Esophagus muscularis mucosa (tissue), 4 donors: ENCODE measurements at regions not wholly inside any gene's neighbourhood (a gene's known extent, or its start where the extent isn't known, plus 50 kb on each side); places are given as distances from the start of the nearest gene placed in this dataset.

ENCODE experiments used
- DNase-seq: peaks from one replicate; pipeline ENCODE4 v3.0.0-alpha.2; 2017; ENCODE audit errors: extremely low spot score
- H3K27ac ChIP-seq, 4 donors: fragments of 200-600 bp; sonication (generic); replicated peaks in 1 of 4; 1 replicate in 3 of 4; 2 replicates in 1 of 4; pipeline ENCODE4 v1.5.1; 2016 to 2019; ENCODE audit warnings: mild to moderate bottlenecking in 1 of 4
- H3K27me3 ChIP-seq, 4 donors: fragments of 200-600 bp; sonication (generic); one replicate each; pipeline versions ENCODE4 v1.5.1 to v1.6.0; 2016 to 2019
- H3K36me3 ChIP-seq, 4 donors: fragments of 200-600 bp; sonication (generic); one replicate each; pipeline ENCODE4 v1.5.1; 2016 to 2019
- H3K4me1 ChIP-seq, 4 donors: fragments of 200-600 bp; sonication (generic); one replicate each; pipeline ENCODE4 v1.5.1; 2016 to 2019
- H3K4me3 ChIP-seq, 4 donors: fragments of 200-600 bp; sonication (generic); 1 replicate in 2 of 4; 2 replicates in 2 of 4; pipeline ENCODE4 v1.5.1; 2016 to 2019; ENCODE audit warnings: mild to moderate bottlenecking in 4 of 4, moderate library complexity in 1 of 4
- H3K9me3 ChIP-seq, 4 donors: fragments of 200-600 bp; sonication (generic); 1 replicate in 3 of 4; 2 replicates in 1 of 4; pipeline ENCODE4 v1.5.1; 2016 to 2019
- CTCF ChIP-seq, 3 experiments: fragments of 200-600 bp in 2 of 3; fragments of 450-650 bp in 1 of 3; sonication (generic) in 2 of 3; IDR thresholded peaks; one replicate each; pipeline ENCODE4 v1.5.1; 2017 to 2019; ENCODE audit warnings: antibody characterized with exemption in 3 of 3, mild to moderate bottlenecking in 2 of 3, moderate library complexity in 1 of 3
- EP300 ChIP-seq: sonication (generic); formaldehyde crosslinking; IDR thresholded peaks from one replicate; pipeline ENCODE4 v1.6.1; 2017; ENCODE audit warnings: antibody characterized with exemption
- POLR2A ChIP-seq: fragments of 450-650 bp; IDR thresholded peaks from one replicate; pipeline ENCODE4 v1.6.1; 2017; ENCODE audit warnings: antibody characterized with exemption, moderate library complexity, mild to moderate bottlenecking, low read depth
- POLR2AphosphoS5 ChIP-seq, 2 donors: sonication (generic); formaldehyde crosslinking; IDR thresholded peaks; one replicate each; pipeline ENCODE4 v1.6.1; 2017; ENCODE audit warnings: antibody characterized with exemption in 2 of 2
- WGBS: methylation state at CpG from one replicate; pipeline ENCODE4 v1.1.5; 2018; 5-methylcytosine and 5-hydroxymethylcytosine counted together
- intact Hi-C: fragments of 100-400 bp; cut with DNase I; formaldehyde crosslinking; loops from one replicate; pipeline ENCODE4 v1.15.1; 2023

DNA sequence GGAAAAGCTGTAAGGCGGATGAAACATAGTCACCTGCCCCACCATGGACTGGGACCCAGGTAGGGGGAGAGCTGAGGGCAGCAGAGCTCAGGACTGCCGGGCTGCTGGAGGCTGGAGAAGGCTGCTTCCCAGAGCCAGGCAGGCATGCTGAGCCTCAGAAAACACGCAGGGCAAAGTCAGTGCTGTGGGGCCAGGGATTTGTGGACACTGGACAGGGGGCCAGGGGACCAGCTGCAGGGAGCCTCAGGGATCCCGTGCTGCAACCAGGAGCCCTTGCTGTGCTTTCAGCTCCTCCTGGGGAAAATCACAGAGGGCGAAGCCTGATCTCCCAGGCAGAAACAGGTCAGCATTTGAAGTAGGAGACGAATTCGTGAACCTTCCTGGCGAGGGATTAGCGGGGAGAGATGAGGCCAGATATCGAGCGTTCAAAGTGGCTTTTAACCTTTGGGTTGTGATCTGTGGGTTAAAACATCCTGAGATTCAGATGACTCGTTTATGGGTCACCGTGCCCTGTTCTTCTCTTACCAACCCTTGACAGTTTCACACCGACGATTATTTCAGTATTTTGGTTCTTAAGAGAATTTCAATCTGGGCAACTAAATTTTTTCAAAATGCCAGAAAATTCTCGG, 85.6 kb upstream of the SHH start:
- Histone ChIP-seq H3K9me3 (peaks cover 0 to 19% (median 14%) of the 10 kb centered on the region in 4 donors), H3K4me3 (no peak overlapping the region), H3K36me3 (no peaks in the 10 kb centered on the region), H3K27ac (no peak overlapping the region), H3K27me3 (no peaks in the 10 kb centered on the region), H3K4me1 (no peaks in the 10 kb centered on the region)
- DNase-seq = no peak
- intact Hi-C loops = no loop called here
- 83% methylated on average over 15 of the region's 16 CpGs for WGBS
- no peak for TF ChIP-seq CTCF (IDR thresholded peaks at IDR 0.05)
- TF ChIP-seq POLR2AphosphoS5 (IDR thresholded peaks at IDR 0.05) = no peak
- no peak for TF ChIP-seq POLR2A
- no peak for TF ChIP-seq EP300

DNA sequence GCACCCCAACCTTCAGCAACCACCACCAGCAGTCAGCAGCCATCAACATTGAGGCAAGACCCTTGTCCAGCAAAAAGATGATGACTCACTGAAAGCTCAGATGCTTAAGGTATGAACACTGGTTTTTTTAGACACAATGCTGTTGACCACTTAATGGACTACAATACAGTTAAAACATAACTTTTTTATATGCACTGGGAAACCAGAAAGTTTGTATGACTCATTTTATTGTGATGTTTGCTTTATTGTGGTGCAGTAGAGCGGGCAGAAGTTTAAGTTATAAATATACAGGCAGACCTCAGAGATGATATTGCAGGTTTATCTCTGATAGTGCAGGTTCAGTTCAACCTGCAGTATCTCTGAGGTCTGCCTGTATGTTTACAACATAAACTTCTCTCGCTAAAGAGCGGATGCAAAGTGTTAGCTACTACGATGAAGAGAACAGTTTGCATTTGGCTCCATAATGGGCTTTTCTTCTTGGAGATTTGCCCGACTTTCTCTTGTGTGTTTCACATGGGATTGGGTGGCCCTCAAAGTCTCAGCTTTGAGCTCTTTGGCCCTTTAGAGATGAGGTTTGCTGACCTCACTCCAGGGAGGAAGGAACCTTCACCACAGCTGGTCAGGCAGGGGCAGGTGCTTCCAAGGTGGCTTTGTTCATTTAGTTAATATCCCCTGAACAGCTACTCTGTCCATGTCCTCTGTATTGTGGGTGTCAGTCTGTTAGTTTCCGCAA, 84.4 kb upstream of the SHH start:
- TF ChIP-seq POLR2A = no peak
- TF ChIP-seq POLR2AphosphoS5 (IDR thresholded peaks at IDR 0.05) = no peak
- no peak for TF ChIP-seq CTCF (IDR thresholded peaks at IDR 0.05)
- no peak for TF ChIP-seq EP300
- H3K36me3 ChIP-seq = no peaks in the 10 kb centered on the region
- no peak overlapping the region for H3K27ac ChIP-seq
- H3K27me3 ChIP-seq = no peaks in the 10 kb centered on the region
- DNase-seq = no peak
- intact Hi-C loops = no loop called here
- no peaks in the 10 kb centered on the region for H3K4me1 ChIP-seq
- H3K9me3 ChIP-seq = peaks cover 0 to 19% (median 14%) of the 10 kb centered on the region in 4 donors
- 86% methylated on average over 6 of the region's 6 CpGs for WGBS
- no peak overlapping the region for H3K4me3 ChIP-seq

- Histone ChIP-seq H3K4me3 (no peak overlapping the region), H3K27me3 (peaks cover 0 to 8% (median 0%) of the 10 kb centered on the region in 4 donors), H3K4me1 (no peaks in the 10 kb centered on the region), H3K9me3 (no peaks in the 10 kb centered on the region), H3K36me3 (no peaks in the 10 kb centered on the region), H3K27ac (no peak overlapping the region)
- intact Hi-C loops = no loop called here
- TF ChIP-seq EP300 (no peak), POLR2AphosphoS5 (IDR thresholded peaks at IDR 0.05) (no peak), CTCF (IDR thresholded peaks at IDR 0.05) (no peak), POLR2A (no peak)
- 78% methylated on average over 6 of the region's 6 CpGs for WGBS
- no peak for DNase-seq
Measured at GRCh38 chr7:155893664-155894063, 81.4 kb upstream of the SHH start.

GRCh38 chr7:155893176-155893575, 80.9 kb upstream of the SHH start:
- no peaks in the 10 kb centered on the region for H3K9me3 ChIP-seq
- H3K4me3 ChIP-seq = no peak overlapping the region
- 84% methylated on average over 6 of the region's 12 CpGs for WGBS
- no peak for DNase-seq
- intact Hi-C loops = no loop called here
- TF ChIP-seq CTCF (IDR thresholded peaks at IDR 0.05) (no peak), EP300 (no peak), POLR2A (no peak), POLR2AphosphoS5 (IDR thresholded peaks at IDR 0.05) (no peak)
- no peaks in the 10 kb centered on the region for H3K36me3 ChIP-seq
- H3K4me1 ChIP-seq = no peaks in the 10 kb centered on the region
- no peak overlapping the region for H3K27ac ChIP-seq
- H3K27me3 ChIP-seq = peaks cover 0 to 8% (median 0%) of the 10 kb centered on the region in 4 donors
